ENCODE measurements at regions not wholly inside any gene's neighbourhood (a gene's known extent, or its start where the extent isn't known, plus 50 kb on each side); places are given as distances from the start of the nearest gene placed in this dataset.

DNA sequence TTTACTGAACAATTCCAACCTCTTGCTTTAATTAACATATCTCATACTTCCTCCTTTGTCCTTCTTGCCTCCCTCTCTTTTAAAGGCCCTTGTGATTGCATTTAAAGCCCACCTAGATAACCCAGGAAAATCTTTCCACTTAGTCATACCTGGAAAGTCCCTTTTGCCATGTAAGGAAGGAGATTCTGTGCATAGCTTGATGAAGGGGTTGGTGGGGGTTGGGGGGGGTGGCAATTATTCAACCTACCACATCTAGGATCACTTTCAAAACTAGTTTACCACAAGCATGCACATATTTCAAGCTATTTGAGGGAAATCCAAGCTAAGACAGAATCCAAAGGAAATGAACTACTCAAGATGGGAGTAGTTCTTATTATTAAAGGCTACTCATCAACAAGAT, 249.1 kb upstream of the PTBP2 start:
- ATAC-seq: no peak

DNA sequence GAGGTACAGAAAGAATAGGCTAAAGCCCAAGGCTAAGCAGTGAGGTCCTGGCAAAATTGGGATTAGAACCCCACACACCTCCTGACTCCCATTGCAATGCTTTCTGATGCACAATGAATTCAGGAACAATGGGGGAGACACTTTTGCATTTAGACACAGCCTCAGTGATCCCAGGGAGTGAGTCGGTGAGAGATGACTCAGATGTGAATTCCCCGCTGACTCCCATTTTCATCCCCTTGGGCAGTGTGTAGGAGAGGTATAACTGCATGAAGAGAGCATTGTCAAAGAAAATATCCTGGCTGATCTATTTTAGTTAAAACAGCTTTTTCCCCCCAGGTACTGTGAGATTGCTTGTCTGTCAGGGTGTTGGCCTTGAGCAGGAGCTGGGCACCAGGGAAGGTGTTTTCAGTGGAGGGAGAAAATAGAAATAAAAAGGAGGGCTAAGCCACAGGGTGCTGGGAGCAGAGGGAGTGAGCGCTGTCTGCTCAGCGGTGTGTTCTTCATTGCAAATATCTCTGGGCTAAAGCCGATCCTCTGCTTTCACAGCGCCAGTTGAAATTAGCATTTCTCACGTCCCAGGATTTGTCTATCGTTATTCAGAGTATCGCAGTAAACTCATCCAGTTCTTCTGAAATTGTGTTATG, 247.7 kb upstream of the PTBP2 start:
- peak; percentile 59 for ATAC-seq

DNA sequence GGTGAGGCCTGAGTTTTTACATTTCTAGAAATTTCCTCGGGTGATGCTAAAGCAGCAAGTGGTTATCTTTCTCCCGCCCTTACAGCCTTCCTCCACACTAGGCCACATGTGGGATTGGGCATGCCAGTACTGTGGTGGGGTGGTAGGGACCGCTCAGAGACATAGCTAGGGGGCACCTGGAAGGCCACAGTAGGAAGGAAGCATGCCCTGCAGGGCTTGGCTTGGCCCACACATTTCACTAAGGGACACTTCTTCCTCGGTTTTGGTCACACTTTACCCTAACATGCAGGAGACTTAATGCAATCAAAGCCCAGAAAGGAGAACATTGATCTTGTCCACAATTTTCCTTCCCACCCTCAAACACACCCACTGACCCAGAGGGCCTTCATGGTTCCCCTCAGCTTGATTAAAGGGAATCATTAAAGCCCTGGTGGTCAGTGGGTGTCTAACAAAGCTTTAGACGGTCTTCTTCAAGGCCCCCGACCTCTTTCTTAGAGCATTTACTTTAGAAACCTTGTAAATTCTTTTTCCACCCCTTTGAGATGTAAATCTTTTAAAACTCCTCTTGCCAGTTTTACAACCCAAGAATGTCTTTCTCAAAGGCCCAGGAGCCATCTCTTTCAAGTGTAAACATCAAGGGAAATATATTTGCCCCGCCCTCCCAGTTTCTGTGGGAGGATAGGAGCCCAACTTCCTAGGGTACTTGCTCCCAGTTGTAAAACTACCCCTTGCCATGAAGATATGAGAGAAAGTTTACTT, 246.4 kb upstream of the PTBP2 start:
- ATAC-seq: no peak

DNA sequence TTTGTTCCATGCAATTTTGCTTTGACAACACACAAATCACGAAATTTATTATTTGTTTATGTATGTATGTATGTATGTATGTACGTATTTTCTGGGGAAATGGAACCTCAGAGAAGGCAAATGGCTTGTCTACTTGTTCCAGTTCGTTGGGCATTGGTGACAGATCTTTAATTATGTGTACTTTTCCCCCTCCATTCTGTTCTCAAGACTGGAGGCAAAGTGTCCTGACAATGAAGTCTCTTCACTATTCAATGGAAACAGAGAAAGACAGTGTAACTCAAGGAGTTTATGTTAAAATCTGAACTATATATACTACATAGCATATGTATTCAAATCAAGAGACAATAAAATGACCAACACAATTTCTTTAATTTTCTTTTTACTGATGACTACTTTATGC, 245.7 kb upstream of the PTBP2 start:
- no peak for ATAC-seq

DNA sequence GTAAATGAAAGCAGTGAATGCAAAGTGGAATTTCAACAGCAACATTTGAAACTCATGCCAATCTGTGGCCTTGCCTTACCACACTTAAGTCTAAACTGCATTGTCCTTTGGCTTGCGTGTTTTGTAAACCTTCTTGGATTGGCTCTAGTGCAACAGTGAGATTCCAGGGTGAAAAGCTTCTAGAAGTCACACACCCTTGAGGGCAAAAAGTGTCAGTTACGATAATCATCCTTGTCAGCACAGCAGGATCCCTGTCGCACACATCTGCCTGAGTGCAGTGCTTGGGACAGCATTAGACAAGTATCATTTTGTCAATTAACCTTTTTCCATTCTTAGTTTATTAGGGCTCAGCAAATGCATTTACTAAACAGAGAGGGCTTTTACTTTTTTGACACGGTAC, 243.4 kb upstream of the PTBP2 start:
- no peak for ATAC-seq

DNA sequence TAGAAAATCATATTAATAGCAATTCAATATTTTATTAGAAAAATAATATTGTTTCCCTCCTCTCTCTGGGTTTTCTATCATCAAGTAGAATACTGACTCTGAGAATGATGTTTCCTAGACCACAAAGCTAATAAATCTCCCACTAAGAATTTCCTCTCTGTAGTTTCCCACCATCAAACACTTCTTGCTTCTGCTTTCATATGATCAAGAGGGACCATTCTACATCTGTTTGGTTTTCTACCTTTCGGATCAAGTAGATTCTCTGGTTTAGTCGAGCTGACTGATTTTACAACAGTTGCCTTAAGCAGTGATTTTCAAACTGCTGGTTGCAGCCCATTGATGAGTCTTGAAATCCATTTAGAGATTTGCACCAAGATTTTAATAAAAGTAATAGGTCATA, 240.2 kb upstream of the PTBP2 start:
- no peak for ATAC-seq

DNA sequence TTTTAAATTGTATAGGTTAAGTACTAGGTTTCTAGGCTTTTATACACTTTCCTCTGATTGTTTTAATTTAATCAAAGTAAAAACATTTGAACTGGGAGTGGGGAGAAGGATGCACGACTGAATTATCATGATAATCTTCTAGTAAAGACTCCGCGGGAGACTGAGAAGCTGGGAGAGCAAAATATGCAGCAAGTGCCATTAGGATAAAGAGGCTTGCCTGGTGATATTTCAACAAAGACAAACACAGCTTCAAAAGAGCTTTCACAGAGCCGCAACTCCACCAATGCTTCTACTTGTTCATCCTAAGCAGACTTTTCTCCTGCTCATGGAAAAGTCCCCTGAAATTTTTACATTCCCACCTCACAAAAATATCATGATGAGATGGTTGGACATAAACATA, 239.0 kb upstream of the PTBP2 start:
- ATAC-seq: no peak

DNA sequence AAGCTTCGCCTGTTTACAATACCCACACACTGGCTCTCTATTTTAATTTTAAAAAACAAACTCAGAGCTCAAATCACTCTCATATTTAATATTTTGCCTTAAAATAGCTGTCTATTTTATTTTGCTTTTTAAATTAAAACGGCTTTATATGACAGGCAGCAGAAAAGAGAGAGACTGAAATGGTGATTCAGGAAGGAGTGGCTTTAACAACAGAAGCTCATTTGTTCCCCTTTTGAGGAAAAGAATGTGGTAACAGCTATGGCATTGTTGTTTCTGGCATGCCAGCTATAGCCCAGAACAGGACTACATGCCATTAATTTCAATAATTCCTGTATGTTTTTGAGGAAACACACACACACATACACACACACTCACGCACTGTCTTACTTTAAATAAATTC, 234.2 kb upstream of the PTBP2 start:
- ATAC-seq: peak; percentile 10

DNA sequence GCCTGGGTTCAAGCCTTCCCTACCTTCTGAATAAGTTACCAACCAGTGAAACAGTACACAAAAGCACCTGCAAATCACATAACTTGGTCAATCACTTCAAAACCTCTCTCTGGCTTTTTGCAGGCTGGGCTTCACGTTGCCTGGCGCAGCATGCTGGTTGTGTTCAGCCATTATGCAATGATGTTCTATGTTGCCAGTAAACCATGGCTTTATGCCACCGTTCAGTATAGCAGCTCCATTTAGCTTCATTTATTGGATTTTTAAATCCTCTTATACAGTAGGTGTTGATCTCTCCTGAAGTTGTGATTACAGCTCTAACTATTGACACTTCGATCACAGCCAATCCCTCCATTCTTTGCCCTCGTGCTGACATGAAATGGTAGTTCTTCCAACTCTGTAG, 233.6 kb upstream of the PTBP2 start:
- ATAC-seq: peak; percentile 52

DNA sequence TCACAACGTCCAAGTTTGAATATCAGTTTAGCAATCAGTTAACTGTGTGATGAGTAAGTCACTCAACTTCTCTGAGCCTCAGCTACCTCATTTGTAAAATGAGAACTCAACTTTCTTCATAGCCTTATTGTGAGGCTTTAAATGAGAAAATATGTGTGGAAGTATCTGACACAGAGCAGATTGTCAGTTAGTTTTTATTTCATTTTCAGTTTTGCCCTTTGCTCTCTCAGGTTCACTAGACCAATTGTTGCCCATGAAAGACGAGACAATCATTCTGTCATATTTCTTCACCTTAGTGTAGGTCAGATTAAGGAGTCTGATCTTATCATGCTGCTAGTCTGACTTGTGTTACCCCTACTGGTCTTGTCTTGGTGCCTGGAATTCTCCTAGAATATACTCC, 232.8 kb upstream of the PTBP2 start:
- no peak for ATAC-seq

DNA sequence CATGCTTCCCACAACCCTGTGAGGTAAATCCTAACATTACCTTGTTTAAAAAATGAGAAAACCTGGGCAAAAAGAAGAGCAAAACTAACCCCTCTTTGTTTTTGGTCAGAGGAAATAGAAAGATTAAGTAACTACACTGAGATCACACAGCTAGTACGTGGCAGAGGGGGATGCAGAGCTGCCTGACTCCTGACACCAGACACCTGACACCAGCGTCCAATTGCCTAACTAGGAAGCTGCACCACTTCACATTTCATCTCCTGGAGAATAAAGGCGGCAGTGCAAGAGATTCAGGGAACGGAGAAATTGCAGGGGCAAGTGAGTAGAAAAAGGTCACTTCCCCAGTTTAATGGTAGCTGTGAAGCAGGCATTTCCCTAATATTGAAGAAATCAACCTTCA, 229.3 kb upstream of the PTBP2 start:
- no peak for ATAC-seq

DNA sequence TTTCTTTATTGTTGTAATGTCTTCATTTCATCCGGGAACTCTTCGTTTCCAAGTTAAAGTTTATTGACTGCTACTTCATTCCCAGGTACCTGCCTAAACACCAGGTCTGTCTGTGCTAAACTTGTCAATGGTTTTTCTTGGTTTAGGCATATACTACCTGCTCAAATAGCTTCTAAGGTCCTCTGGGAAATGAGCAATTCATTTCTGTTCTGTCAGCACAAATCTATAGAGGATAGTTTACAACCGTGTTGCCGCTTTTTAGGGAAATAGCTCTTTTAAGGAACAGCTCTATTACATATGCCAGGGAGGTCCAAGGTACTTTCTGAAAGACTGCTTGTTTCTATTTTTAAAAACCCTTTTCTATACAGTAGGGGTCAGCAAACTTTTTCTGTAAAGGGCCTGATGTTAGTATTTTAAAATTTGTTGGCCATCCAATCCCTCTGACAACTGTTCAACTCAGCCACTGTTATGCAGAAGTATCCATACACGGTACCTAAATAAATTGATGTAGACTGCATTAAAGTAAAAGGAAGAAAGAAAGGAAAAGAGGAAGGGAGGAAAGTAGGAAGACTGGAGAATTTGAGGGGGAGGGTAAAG, 222.7 kb upstream of the PTBP2 start:
- ATAC-seq: no peak

DNA sequence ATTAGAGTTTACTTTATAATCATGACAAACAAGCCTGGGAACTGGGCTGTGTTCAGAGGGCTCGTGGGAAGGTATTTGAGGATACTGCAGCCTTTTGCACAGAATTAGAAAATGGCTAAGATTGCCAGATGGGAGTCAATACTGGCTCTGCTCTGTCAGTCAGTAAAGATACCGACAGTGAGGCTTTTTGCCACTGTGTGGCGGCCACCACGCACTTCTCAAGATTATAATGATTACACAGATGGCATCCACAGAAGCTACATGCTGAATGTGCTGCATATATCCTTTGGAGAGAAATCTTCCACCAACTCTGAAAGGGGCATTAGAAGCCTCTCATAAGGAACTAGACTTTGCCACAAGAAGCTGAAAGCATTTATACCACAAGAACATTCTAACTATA, 213.4 kb upstream of the PTBP2 start:
- ATAC-seq: no peak

DNA sequence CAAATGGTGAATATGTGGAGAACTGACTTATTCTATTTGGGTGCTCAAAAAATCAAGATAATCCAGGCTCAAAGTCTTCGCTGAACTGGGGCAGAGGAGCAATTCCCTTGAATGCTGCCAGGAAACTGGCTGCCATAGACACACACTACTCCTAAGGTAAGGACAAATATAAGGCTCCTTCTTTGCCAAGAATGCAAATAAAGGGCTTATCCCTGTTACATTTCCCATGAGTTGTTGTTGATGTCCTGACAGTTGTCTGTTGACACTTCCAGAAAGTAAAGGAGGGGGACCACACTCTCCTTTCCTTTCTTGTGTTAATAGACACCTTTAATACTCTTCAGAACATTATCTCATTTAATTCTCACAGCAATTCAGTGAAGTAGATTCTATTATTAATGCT, 212.2 kb upstream of the PTBP2 start:
- ATAC-seq: no peak

DNA sequence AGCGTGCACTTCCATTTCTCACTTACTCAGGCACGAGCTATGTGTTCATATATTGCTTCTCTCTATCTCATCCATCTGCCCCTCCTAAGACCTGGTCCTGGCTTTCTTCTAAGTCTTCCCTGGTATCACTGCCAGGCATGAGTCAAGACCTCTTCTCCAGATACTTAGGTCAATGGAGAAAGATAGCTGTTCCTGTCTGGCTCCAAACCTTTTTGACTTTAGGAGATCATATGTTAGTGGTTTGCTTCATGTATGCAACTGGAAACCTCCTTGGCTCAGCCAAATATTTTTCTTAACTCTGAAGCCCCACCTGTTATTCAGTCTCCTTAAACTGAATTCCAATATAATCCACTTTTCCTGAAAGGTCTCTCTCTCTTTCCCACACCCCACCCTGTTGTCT, 211.6 kb upstream of the PTBP2 start:
- ATAC-seq: no peak

DNA sequence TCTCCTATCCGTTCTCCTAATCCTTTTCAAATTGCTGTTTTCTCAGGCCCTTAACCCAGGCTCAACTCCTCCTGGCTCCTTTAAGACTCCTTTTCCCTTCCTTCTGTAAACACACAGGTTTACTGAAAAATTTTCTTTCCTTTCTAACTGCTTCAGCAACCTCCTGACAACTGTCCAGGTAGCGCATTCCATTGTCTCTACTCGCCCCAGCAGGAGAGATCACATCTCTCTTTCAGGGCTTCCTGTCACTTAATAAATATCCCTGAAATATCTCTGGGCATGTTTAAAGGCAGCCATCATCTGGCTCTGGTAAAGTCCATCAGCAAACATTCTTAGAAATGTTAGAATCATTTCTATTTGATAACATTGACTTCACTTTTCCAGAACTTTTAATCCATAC, 211.2 kb upstream of the PTBP2 start:
- ATAC-seq: no peak

DNA sequence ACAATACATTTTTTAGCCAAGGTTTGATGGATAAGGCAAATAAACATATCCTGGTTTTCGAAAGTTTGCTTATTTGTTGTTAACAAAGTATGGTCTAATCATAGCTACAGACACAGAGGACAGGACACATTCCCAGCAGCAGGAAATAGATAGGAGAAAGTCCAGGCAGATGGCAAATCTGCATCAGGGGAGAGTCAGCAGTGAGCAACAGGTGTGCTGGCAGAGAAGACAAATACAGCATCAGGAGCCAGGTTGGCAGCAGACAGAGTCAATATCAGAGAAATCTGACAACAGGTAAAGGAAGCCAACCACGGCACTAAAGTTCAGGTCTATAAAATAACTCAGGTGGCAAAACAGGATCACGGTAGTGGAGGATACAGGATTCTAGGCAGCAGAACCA, 210.7 kb upstream of the PTBP2 start:
- no peak for ATAC-seq

DNA sequence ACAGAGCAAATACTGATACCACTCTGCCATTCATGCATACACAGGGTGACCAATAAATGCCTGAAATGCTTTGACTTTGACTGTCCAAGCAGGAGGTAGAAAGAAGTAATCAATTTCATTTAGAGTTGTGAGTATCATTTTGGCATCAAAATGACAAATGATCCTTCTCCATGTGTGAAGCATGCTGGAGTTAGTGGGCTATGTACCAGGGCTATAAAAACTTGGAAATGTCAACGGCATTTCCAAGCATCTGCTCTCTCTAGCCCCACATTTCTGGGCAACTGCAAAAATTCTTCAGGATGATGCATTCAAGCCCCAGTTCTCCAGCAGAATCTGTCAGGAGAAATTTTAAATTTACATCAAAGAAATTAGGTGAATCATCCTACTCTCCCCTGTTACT, 208.4 kb upstream of the PTBP2 start:
- ATAC-seq: no peak

DNA sequence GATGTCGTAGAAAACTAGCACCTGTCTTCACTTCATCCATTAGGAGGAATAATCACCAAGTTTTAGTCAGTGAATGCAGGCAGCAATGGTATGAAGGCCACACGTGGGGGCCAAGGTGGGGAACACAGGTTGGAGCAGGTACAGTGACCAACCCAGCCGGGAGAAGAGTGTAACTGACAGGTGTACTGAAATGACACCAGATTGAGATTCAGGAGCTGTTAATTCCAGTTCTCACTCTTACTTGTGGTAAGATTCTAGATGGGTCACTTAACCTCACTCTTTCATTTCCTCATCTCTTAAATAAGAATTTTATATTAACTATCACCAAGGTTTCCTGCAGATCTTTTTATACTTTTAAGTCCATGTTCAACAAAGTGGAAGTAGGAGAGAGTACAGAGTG, 206.2 kb upstream of the PTBP2 start:
- ATAC-seq: no peak

DNA sequence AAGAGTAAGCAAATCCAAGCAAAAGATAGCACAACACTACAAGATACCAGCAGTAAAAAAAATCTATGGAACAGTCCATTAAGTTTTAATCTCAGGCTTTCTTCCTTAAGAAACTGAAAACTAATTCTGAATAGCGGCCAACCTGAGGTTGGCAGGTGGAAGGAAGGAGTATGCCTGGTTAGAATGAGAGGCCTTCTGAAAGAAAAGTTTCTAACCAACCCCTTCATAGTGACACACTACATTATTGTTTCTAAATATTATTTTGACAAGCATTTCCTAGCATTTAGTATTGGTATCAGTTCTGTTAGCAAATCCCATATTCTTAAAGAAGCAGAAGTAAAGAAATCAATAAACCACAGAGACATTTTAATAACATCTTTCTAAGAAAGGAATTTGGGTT, 205.7 kb upstream of the PTBP2 start:
- ATAC-seq: no peak

DNA sequence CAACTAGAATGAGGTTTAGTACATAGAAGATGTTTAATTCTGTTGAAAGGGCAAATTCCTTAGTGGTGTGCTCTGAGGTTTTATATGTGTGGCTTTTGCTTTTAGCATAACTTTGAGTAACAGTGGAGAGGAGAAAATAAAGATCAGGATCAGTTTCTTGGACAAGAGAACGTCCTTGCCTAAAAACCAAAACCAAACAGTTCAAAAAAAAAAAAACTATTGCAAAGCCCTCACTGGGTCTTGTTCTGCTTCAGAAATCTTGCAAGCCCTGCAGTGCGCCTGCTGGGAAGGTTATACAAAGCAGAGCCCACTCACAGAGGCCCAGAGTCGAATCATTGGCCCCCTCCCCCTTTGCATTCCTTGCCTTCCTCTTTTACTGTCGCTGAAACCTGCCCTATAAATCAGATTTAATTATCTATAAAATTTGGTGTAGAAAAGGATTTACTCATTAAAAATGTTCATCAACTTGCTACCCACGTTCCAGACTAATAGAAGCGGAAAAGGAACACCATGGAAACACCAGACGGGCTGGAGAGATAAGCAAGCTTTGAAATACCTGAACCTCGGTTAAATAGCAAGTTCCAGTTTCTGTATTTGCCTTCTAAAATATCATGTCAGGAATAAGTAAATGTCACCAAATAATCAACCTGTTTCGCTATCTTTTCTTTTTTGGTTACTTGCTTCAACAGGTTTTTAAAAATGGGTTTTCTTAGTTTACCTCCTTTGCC, 201.6 kb upstream of the PTBP2 start:
- no peak for ATAC-seq

DNA sequence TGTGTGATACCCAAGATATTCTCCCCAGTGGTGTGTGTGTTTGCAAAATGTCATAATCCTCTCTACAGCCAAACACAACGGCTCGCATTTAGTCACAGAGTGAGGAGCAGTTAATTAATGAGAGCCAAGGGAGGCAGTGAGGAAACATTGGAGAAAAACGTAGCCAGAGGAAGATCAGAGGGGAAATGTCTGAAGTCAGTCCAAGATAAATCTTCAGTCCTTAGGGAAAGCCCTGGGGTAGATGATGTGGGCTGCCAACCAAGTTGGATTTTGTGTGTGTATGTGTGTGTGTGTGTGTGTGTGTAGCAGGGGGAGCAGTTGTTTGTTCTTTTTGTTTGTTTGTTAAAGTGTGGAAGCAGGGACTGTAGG, 201.0 kb upstream of the PTBP2 start:
- ATAC-seq: no peak

DNA sequence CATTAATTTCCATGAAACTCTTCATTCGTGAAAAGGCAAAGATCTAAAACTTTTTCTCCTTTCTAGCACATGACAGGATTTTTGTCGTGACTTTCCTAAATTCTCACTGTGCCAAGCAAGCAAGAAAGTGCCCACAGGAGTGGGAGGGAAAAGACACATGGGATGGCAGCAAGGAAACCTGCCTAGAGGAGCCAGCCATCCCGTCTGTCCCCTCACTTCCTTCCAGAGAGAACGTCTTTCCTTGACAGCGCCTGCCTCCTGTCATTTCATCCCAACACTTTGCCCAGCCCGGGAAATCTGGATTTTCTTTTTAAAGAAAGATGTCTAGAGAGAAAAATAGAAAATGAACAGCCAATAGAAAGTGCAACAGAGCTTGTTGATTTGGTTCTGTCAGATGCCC, 200.6 kb upstream of the PTBP2 start:
- ATAC-seq: no peak
